ENCODE measurements at regions not wholly inside any gene's neighbourhood (a gene's known extent, or its start where the extent isn't known, plus 50 kb on each side); places are given as distances from the start of the nearest gene placed in this dataset.
"Not testable (repeated sequence)": the region's sequence is repeated elsewhere in the genome, so short reads cannot be mapped to it uniquely, and the experiment has no call there.

DNA sequence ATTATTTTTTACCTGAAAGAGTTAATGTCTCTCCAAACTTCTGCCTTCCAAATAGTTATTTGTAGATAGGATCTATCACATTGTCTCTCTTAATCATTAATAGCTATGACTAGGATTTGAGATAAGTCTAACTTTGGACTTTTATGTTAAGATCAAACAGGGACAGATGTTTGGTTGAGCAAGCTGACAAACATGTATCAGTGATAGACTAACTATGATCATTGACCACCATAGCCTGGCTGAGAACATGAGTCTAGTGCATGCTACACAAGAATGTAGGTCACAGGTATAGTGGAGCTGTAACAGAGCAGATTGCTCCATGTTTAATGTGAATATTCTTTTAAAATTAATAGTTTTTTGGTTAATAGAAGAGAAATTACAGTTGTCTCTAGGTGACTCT lies 52.0 kb downstream of the SYT15B start:
- TF ChIP-seq CTCF (optimal IDR thresholded peaks at IDR 0.05 in 1 of 3, IDR thresholded peaks at IDR 0.05 in 1 of 3, conservative IDR thresholded peaks at IDR 0.05 in 1 of 3; ENCODE audit: extremely low read depth in 1 of 3, insufficient read depth in 2 of 3, low read length in 3 of 3); EZH2 (IDR thresholded peaks at IDR 0.05; ENCODE audit: low read length): not testable (repeated sequence)

Measured in keratinocyte (primary cell).